H54 (cell line): ENCODE measurements at regions not wholly inside any gene's neighbourhood (a gene's known extent, or its start where the extent isn't known, plus 50 kb on each side); places are given as distances from the start of the nearest gene placed in this dataset.

ENCODE experiments used
- DNase-seq: peaks from one replicate; pipeline ENCODE4 v3.0.0; 2011; ENCODE audit warnings: low spot score, mixed read lengths; ENCODE audit not compliant: insufficient read length
- FAIRE-seq: peaks from 3 replicates; lab custom pipeline; 2011; peaks lifted over from hg19 to GRCh38; lab: Jason Lieb, UNC
- POLR2A ChIP-seq: IDR thresholded peaks from 2 replicates; pipeline ENCODE4 v1.6.1; 2011; ENCODE audit warnings: low read depth, mild to moderate bottlenecking, low read length

DNA sequence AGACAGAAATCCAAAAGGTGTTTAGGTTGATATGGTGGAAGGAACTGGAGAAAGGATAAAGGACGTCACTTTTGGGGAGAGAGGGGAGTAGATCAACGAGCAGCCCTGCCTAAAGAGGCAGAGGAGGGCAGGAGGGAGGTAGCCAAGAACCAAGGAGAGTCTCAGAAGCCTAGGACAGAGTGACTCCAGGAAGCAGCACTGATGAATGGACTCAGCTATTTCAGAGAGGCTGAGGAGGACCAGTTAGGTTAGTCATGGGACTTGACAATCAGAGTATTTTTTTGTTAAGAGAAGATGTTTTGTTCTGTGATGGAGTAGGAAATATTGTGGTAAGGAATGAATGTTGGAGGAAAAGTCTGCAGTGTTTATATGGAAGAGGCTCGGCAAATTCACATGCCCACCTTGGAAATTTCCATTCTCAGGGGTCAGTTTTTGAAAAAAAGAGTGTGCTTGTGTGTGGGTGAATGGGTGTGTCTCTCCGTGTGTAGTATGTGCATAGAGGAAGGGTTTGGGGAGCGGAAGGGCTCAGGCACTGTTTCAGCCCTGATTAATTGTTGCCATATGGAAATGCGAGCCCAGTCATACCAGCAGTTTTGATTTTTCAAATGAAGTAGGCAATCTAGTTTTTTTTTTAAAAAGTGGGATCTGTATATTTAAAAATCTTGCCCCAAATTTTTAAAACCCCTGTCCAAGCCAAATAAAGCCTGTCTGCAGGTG, 303.6 kb downstream of the SAMD5 start:
- no peak for TF ChIP-seq POLR2A
- no peak for FAIRE-seq
- no peak for DNase-seq

DNA sequence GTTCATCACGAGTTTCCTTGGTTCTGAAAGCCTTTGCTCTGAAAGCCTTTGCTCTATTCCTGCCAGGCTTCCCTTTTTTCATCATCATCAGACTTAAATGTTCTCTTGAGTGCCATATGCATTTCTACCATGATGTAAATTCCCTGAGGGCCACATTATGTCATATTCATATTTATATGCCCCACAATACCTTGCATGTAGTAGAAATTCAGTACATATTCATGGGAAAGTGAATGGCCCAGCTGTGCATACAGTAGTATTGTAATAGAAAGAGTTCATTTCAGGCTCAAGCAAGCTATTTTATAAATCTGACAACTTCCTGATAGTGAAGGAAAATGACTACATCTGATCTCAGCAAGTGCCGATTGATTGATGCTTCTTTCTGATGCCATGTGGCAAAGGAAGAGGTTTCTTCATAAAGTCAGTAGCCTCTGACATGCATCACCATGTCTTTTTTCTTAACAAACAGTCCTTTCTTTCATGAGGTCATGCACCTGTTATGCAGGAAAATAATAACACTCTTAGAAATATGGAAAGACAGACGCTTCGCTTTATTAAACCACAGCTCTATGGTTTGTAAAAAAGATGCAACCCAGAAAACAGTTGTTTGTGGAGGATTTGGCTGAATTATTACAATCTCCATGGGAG, 308.7 kb downstream of the SAMD5 start:
- no peak for DNase-seq
- no peak for TF ChIP-seq POLR2A
- no peak for FAIRE-seq

DNA sequence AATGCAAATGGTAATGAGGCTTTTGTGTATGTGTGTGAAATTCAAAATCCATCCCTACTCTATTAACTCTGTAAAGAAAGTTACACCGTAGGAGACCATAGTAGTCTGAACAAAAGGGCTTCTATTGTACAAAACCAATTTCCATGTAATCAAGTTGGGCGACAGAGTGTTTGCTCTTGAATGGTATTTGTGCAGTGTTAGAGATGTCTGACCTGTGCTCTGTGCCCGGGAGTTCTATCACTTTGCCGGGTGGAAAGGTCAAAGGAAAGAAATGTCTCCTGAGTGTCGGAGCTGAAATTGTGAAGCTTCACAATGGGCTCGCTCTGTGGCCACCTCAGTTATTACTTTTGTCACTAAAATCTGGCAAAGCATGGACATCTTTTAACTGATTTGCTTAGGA, 312.0 kb downstream of the SAMD5 start:
- no peak for TF ChIP-seq POLR2A
- FAIRE-seq = no peak
- no peak for DNase-seq

DNA sequence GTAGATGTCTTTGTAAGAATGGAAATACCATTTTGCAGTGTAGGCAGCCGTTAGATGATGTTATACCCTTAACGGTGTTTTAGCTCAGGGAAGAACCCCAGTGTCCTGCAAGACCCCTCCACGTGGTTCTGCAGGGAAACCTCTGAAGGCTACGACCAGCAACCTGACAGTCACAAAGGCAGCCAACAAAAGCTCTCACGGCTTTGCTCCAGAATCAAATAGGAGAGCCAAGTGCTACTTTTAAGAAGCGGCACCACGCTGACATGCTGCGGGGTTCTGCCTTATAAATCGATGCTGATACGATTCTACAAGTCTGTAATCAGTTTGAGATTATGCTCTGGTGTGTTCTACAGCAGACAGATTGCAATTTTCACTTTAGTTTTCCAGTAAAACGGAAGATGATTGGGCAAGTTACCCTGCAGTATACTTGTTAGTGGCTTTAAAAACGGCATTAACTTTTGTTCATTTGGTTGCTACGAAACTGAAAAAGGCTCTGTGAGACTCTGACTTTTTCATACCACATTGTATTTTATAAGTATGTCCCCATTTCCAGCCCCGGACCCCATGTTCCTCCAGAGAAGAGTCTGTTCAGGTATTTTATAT, 312.9 kb downstream of the SAMD5 start:
- no peak for TF ChIP-seq POLR2A
- DNase-seq (no peak), FAIRE-seq (no peak)

DNA sequence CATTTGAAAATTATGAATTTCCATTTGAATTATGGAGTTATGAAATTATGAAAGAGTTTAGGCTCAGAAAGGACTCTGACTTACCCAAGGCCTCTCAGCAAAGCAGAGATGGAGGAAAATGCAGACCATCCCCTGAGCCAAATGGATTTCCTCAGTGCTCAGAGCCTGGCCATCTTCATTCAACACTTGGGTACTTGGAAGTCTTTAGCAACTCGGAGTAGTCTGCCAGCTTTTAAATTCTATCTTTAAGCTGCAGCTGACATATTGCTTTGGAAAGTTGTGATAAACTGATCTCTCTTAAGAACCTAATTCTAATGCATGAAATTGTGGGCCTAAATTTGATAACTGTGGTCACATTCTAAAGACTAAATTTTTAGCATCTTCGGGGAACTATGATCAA, 315.4 kb downstream of the SAMD5 start:
- no peak for FAIRE-seq
- DNase-seq = no peak
- no peak for TF ChIP-seq POLR2A

DNA sequence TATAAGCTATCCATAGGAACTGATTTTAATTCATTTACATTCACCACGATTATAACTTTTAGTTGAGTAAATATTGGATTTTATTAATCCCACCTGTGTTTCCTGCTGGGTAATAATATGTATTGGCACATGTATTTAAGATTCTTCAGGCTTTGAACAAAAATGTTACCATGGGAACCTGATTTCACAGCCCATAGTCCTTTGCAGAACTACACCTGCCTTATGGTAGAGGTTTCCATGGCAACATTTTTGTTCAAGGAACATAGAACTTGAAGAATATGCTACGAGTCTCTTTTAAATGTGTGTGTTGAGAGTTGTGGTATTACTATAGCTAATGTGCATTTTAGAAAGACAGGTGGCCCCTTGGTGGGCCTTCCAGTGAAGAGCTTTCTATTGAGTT, 317.4 kb downstream of the SAMD5 start:
- no peak for DNase-seq
- no peak for FAIRE-seq
- TF ChIP-seq POLR2A = no peak

DNA sequence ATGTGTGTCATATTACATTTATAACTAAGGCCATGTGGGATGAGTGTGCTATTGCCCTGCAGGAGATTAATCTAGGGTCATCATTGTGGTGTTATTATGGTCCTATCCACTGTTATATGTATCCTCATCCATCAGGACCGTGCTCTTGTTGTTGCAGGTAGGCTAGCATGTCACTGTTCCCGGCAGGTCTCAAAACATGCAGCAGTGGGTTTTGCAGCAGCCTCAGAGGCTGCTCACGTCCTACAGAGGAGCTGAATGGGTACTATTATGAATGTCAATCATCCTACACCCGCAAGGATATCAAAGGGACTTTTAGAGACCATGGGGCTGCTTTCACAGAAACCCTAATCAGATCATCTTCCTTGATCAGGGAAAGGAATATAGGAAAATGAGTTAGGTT, 318.2 kb downstream of the SAMD5 start:
- no peak for DNase-seq
- TF ChIP-seq POLR2A = no peak
- no peak for FAIRE-seq

DNA sequence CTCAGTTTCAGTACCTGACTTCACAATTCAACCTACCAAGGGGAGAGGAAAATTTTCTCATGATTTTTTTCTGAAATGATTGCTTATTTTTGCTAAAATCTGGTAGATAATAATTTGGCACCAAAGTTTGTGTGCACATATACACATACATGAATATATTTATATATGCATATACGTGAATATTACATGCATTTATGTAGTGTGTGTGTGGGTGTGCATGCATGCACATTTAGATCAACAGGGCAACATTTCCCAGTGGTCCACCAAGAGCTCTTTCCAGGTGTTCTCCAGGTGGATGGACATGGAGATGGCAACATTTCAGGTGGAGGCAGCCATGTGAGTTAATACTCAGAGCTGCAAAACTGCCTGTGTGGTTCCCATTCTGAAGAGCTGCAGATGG, 320.9 kb downstream of the SAMD5 start:
- TF ChIP-seq POLR2A = no peak
- FAIRE-seq (no peak), DNase-seq (no peak)

DNA sequence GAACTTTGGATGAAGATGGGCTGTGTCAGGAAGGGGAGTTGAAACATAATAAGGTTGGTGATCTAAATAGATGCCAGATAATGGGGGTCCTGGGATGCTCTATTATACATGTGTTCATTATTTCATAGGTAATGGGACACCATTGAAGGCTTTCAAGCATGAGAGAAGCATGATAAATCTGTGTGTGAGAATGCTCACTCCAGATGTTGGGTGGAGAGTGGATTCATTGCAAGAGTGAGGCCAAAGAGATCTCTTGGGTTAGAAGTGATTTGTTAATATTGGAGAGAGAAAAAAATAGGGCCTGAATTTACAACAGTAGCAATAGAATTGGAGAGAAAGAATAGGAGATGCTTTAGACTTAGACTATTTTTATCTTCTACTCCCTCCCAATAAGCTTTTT, 321.3 kb downstream of the SAMD5 start:
- no peak for FAIRE-seq
- no peak for TF ChIP-seq POLR2A
- no peak for DNase-seq

DNA sequence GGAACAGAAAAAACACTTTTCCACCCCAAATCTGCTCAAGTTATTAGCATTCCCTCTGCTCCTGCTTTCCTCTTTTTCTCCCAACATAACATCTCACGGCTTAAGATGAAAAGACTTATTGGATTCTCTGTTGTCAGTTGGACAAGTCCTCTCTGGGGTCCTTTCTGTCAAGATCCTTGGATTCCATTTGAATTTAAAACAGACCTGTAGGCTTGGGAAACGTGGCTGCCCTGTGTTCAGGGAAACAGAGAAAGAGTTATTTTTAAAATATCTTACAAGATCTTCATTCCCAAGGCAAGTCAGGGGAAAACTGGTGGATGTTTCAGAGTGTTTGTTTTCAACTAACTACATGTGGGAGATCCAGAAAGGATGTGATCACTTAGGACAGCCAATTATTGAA, 322.9 kb downstream of the SAMD5 start:
- no peak for TF ChIP-seq POLR2A
- FAIRE-seq = no peak
- DNase-seq = no peak

DNA sequence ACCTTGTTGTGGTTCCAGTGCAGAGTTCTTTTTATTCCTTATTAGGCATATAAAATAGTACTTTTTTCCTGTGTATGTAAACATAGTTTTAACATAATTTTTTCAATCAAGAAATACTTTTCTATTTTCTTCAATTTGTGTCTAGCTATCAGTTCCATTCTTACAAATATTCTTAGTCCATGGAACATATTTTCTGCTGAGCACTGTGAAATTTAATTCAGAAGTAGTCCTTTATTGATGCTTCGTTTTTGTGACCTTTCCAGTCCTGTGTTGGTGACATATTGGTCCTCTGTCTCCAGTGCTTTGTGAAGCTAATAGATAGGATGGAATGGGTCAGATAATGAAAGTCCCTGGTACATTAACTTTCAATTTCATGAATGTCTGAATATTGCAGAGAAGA, 325.1 kb downstream of the SAMD5 start:
- DNase-seq (no peak), FAIRE-seq (no peak)
- no peak for TF ChIP-seq POLR2A

DNA sequence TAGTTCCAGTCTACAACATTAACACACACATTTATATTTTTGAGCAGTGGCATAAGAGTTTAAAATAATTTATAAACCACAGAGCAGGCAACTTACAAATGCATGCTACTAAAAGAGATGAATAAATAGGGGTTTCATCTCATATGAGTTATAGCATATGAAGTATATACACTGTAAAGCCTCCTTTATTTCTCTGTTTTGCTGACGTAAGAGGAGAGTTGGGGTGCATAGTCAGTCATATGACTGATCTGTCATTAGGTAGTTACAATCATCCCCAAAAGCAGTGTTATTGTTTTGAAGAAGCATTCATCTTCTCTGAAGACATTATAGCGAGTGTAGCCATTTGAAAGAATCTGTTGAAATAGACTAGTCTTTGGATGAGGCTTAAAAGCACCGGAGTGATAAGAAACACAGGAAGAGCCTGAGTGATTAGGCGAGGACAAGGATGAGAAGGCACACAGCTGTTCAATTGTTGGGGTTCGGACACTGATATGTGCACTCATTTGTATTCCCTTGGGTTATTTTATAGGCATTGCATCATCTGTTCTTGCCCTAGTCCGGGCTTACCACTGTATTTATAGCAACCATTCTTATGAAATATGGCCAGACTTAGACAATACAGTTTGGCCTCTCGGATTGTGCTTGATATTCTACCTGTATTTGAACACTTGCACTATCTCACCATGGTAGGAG, 325.7 kb downstream of the SAMD5 start:
- TF ChIP-seq POLR2A = no peak
- DNase-seq (no peak), FAIRE-seq (no peak)

DNA sequence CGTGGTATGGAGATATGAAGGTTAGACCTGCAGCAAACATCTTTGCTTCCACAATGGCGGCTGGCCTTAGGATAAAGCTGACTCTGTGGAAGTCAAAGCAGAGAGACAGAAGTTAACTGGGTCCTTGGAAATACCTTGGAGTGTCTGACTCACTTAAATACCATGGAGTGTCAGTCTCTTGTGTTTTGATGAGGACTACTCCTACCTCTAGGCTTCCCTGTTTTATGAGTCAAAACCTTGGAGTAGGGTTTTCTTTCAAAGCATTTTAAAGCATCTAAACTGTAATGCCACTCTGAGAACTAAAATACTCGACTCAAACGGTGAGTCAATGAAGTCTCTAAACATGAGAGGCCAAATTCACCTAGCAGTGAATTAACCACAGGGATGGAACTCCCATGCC, 329.1 kb downstream of the SAMD5 start:
- DNase-seq (no peak), FAIRE-seq (no peak)
- no peak for TF ChIP-seq POLR2A

DNA sequence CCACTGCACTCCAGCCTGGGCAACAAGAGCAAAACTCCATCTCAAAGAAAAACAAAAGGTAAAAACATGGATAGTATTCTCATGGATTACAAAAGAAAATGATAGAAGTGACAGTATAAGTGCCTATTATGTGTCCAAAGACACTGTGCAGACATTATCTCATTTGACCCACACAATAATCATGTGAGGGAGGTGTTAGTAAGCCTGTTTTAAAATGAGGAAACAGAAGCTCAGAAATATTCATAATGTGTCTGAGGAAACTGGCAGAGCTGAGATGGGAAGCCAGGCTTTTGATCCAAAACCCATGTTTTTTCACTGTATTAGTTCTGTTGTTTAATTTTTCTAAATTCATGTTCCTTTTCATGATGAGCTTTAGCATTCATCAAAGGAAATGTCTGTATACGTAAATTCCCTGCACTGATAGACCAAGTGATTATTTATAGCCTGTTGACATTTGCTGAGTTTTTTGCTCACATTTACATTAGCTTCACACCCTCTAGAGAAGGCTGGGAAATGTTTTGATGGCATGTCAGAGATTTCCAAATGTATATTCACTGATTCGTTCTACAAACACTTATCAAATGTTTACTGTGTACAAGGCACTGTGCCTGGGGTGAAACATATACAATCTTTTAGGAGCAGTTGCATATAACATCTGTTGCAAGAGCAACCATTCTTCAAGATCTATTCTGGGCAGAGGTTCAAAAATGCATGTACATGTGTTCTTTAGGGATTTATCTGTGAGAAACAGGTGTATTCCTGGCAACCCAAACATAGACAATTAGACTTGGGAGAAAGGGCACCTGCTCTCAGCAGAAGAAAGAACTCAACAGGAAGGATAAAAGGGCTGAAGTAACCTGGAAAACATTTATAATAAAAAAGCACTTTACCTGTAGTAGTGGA, 331.5 kb downstream of the SAMD5 start:
- DNase-seq (no peak), FAIRE-seq (no peak)
- TF ChIP-seq POLR2A = no peak
